Fibroblast of skin of scalp (primary cell): ENCODE measurements at regions not wholly inside any gene's neighbourhood (a gene's known extent, or its start where the extent isn't known, plus 50 kb on each side); places are given as distances from the start of the nearest gene placed in this dataset.
A peak's percentile ranks its signal among the peaks of the same experiment; 100 is the strongest.

Source experiments
- DNase-seq: peaks from one replicate; pipeline ENCODE4 v3.0.0-alpha.2; 2013

GRCh38 chr7:84533182-84533581 lies 338.6 kb upstream of the SEMA3A start:
- DNase-seq: no peak

- DNase-seq: no peak
These were observed 337.6 kb upstream of the SEMA3A start for GRCh38 chr7:84532196-84532595.

- DNase-seq: peak; percentile 53
These were observed 335.1 kb upstream of the SEMA3A start for GRCh38 chr7:84529480-84530205.

- no peak for DNase-seq
These were observed 334.3 kb upstream of the SEMA3A start for GRCh38 chr7:84528756-84529479.

- peak; percentile 68 for DNase-seq
These were observed 330.4 kb upstream of the SEMA3A start for GRCh38 chr7:84524714-84525694.

GRCh38 chr7:84513061-84513460 lies 318.5 kb upstream of the SEMA3A start:
- DNase-seq: no peak

GRCh38 chr7:84512055-84512454 lies 317.5 kb upstream of the SEMA3A start:
- DNase-seq: no peak

- DNase-seq: peak; percentile 71
These were observed 315.9 kb upstream of the SEMA3A start for GRCh38 chr7:84510505-84510904.

- no peak for DNase-seq
These were observed 314.9 kb upstream of the SEMA3A start for GRCh38 chr7:84509522-84509921.

- no peak for DNase-seq
These were observed 314.0 kb upstream of the SEMA3A start for GRCh38 chr7:84508606-84509005.

- DNase-seq: no peak
These were observed 312.9 kb upstream of the SEMA3A start for GRCh38 chr7:84507529-84507928.

- no peak for DNase-seq
These were observed 311.6 kb upstream of the SEMA3A start for GRCh38 chr7:84506151-84506550.

- no peak for DNase-seq
These were observed 307.6 kb upstream of the SEMA3A start for GRCh38 chr7:84502239-84502638.

- no peak for DNase-seq
These were observed 303.3 kb upstream of the SEMA3A start for GRCh38 chr7:84497873-84498272.

GRCh38 chr7:84495128-84495527 lies 300.5 kb upstream of the SEMA3A start:
- no peak for DNase-seq

GRCh38 chr7:84492098-84493034 lies 297.8 kb upstream of the SEMA3A start:
- peak; percentile 31 for DNase-seq

GRCh38 chr7:84490661-84491060 lies 296.1 kb upstream of the SEMA3A start:
- DNase-seq: peak; percentile 24

GRCh38 chr7:84484502-84485079 lies 290.0 kb upstream of the SEMA3A start:
- peak; percentile 37 for DNase-seq

- DNase-seq: no peak
These were observed 287.9 kb upstream of the SEMA3A start for GRCh38 chr7:84482476-84482875.

GRCh38 chr7:84479059-84479458 lies 284.5 kb upstream of the SEMA3A start:
- DNase-seq: no peak

- DNase-seq: no peak
These were observed 283.3 kb upstream of the SEMA3A start for GRCh38 chr7:84477786-84478478.
